WTC11 (cell line): ENCODE measurements at regions not wholly inside any gene's neighbourhood (a gene's known extent, or its start where the extent isn't known, plus 50 kb on each side); places are given as distances from the start of the nearest gene placed in this dataset.

ENCODE experiments used
- ATAC-seq: fragments of 200-7000 bp; cut with Tn5 transposase; 2 replicates; pipeline ENCODE4 v1.10.0; 2021; ENCODE audit warnings: mild to moderate bottlenecking, moderate library complexity
- CTCF ChIA-PET: fragments of 300-600 bp; sonication (Branson Sonifier 250); formaldehyde crosslinking; loops from one replicate; lab custom pipeline; 2021; ENCODE audit warnings: antibody characterized with exemption; lab: Charles Lee
- POLR2A ChIA-PET: fragments of 350-600 bp; sonication (Branson Sonifier 250); formaldehyde crosslinking; loops from one replicate; lab custom pipeline; 2021; ENCODE audit warnings: antibody characterized with exemption; lab: Charles Lee
- DNase-seq: peaks from one replicate; pipeline ENCODE4 v3.0.0; 2021; ENCODE audit warnings: low spot score
- H3K27ac Mint-ChIP-seq: 2 replicates; pipeline ENCODE4 v1.8.0; 2021; ENCODE audit warnings: mixed read lengths
- H3K27me3 Mint-ChIP-seq: 2 replicates; pipeline ENCODE4 v1.8.0; 2021; ENCODE audit warnings: low read depth, mild to moderate bottlenecking, moderate library complexity, mixed read lengths
- H3K36me3 Mint-ChIP-seq: 2 replicates; pipeline ENCODE4 v1.8.0; 2021; ENCODE audit warnings: mixed read lengths
- H3K4me1 Mint-ChIP-seq: 2 replicates; pipeline ENCODE4 v1.8.0; 2022; ENCODE audit warnings: mixed read lengths
- H3K4me3 Mint-ChIP-seq: 2 replicates; pipeline ENCODE4 v1.8.0; 2021; ENCODE audit warnings: mild to moderate bottlenecking, moderate library complexity, mixed read lengths
- H3K9me3 Mint-ChIP-seq: 2 replicates; pipeline ENCODE4 v1.8.0; 2021; ENCODE audit warnings: mixed read lengths
- AR ChIP-seq: fragments of 250-450 bp; sonication (Bioruptor Pico); IDR thresholded peaks from 2 replicates; pipeline ENCODE4 v1.9.0; 2021; ENCODE audit warnings: mild to moderate bottlenecking
- ATF1 ChIP-seq: sonication (generic); formaldehyde crosslinking; IDR thresholded peaks from 2 replicates; pipeline ENCODE4 v1.8.1; 2023; ENCODE audit warnings: mild to moderate bottlenecking, moderate library complexity, missing genetic modification reagents
- ATF2 ChIP-seq: sonication (generic); formaldehyde crosslinking; IDR thresholded peaks from 2 replicates; pipeline ENCODE4 v1.8.1; 2022; ENCODE audit warnings: low read depth, missing genetic modification reagents, borderline replicate concordance
- E2F1 ChIP-seq: sonication (generic); formaldehyde crosslinking; IDR thresholded peaks from 2 replicates; pipeline ENCODE4 v1.8.0; 2022; ENCODE audit warnings: mild to moderate bottlenecking, missing genetic modification reagents
- IRF1 ChIP-seq: sonication (generic); formaldehyde crosslinking; IDR thresholded peaks from 2 replicates; pipeline ENCODE4 v1.8.0; 2023; ENCODE audit warnings: missing genetic modification reagents
- IRF2 ChIP-seq: sonication (generic); formaldehyde crosslinking; IDR thresholded peaks from 2 replicates; pipeline ENCODE4 v1.8.0; 2022; ENCODE audit warnings: low read depth, missing genetic modification reagents, borderline replicate concordance
- MAX ChIP-seq: sonication (generic); formaldehyde crosslinking; IDR thresholded peaks from 2 replicates; pipeline ENCODE4 v1.8.0; 2022; ENCODE audit warnings: mild to moderate bottlenecking, missing genetic modification reagents
- NFE2L1 ChIP-seq: sonication (generic); formaldehyde crosslinking; IDR thresholded peaks from 2 replicates; pipeline ENCODE4 v1.8.1; 2023; ENCODE audit warnings: missing genetic modification reagents
- NFYB ChIP-seq: sonication (generic); formaldehyde crosslinking; conservative IDR thresholded peaks from 2 replicates; pipeline ENCODE4 v1.8.0; 2022; ENCODE audit warnings: low read depth, missing genetic modification reagents
- NR3C1 ChIP-seq: sonication (generic); formaldehyde crosslinking; conservative IDR thresholded peaks from 2 replicates; pipeline ENCODE4 v1.8.1; 2023; ENCODE audit warnings: low read depth, mild to moderate bottlenecking, missing genetic modification reagents
- PRDM15 ChIP-seq: sonication (generic); formaldehyde crosslinking; IDR thresholded peaks from 2 replicates; pipeline ENCODE4 v1.8.0; 2022; ENCODE audit warnings: missing genetic modification reagents
- SMAD3 ChIP-seq: sonication (generic); formaldehyde crosslinking; IDR thresholded peaks from 2 replicates; pipeline ENCODE4 v1.8.0; 2022; ENCODE audit warnings: missing genetic modification reagents, mild to moderate bottlenecking, borderline replicate concordance
- SMAD4 ChIP-seq: sonication (generic); formaldehyde crosslinking; IDR thresholded peaks from 2 replicates; pipeline ENCODE4 v1.8.0; 2022; ENCODE audit warnings: mild to moderate bottlenecking, missing genetic modification reagents
- ZNF671 ChIP-seq: fragments of 250-450 bp; sonication (Bioruptor Pico); IDR thresholded peaks from 2 replicates; pipeline ENCODE4 v1.8.0; 2021; ENCODE audit warnings: mild to moderate bottlenecking

GRCh38 chr11:15671216-15671615 is 556.5 kb downstream of the INSC start (continued):
- no peak for TF ChIP-seq IRF1 (CRISPR knock-in tag)
- no peak for TF ChIP-seq ATF2
- no peak for TF ChIP-seq E2F1 (CRISPR knock-in tag)
- TF ChIP-seq NR3C1 (CRISPR knock-in tag) = no peak
- no peak for TF ChIP-seq ZNF671

- Mint-ChIP-seq H3K4me1 (no peaks in the 10 kb centered on the region), H3K27ac (no peak overlapping the region), H3K4me3 (no peak overlapping the region), H3K9me3 (peaks cover 27% of the 10 kb centered on the region), H3K27me3 (no peaks in the 10 kb centered on the region), H3K36me3 (peaks cover 18% of the 10 kb centered on the region)
- ChIA-PET POLR2A (no interaction called here), CTCF (no interaction called here)
- TF ChIP-seq PRDM15 (no peak), SMAD3 (CRISPR knock-in tag) (no peak), ATF1 (CRISPR knock-in tag) (no peak), IRF2 (no peak), SMAD4 (CRISPR knock-in tag) (no peak)
- DNase-seq (no peak), ATAC-seq (no peak)
Observed at GRCh38 chr11:15672825-15673224, 558.1 kb downstream of the INSC start.

- Mint-ChIP-seq H3K4me3 (no peak overlapping the region), H3K27ac (no peak overlapping the region), H3K27me3 (no peaks in the 10 kb centered on the region), H3K9me3 (peaks cover 33% of the 10 kb centered on the region), H3K4me1 (no peaks in the 10 kb centered on the region), H3K36me3 (peaks cover 19% of the 10 kb centered on the region)
- no peak for DNase-seq
- peak; percentile 28; the same call in 1 of the 2 replicates for ATAC-seq
- no peak for TF ChIP-seq NFYB (CRISPR knock-in tag)
- TF ChIP-seq NFE2L1 = no peak
- no peak for TF ChIP-seq MAX
- no peak for TF ChIP-seq AR
- ChIA-PET CTCF (no interaction called here), POLR2A (no interaction called here)
Observed at GRCh38 chr11:15673408-15673831, 558.7 kb downstream of the INSC start.
